ENCODE measurements at regions not wholly inside any gene's neighbourhood (a gene's known extent, or its start where the extent isn't known, plus 50 kb on each side); places are given as distances from the start of the nearest gene placed in this dataset.

DNA sequence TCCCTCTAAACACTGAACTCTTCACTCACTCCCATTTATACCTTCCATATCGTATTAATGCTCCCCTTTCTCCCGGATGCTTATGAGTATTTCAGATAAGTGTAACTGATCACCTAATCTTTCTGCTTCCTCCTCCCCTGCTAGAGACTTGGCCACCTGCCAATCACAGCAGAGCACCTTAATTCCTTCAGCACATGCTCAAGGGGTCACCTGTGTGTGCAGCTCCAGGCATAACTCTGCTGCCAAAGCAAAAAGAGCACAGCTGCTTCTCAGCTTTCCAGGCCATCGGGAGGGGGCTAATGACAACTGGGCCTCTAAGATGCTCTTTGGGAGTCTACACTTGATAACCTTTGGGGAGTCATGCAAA, 106.9 kb upstream of the DYRK2 start:
- TF ChIP-seq ZC3H4 (CRISPR knock-in tag; IDR thresholded peaks at IDR 0.05; ENCODE audit: borderline replicate concordance), result no peak
- TF ChIP-seq, protein P1, sequence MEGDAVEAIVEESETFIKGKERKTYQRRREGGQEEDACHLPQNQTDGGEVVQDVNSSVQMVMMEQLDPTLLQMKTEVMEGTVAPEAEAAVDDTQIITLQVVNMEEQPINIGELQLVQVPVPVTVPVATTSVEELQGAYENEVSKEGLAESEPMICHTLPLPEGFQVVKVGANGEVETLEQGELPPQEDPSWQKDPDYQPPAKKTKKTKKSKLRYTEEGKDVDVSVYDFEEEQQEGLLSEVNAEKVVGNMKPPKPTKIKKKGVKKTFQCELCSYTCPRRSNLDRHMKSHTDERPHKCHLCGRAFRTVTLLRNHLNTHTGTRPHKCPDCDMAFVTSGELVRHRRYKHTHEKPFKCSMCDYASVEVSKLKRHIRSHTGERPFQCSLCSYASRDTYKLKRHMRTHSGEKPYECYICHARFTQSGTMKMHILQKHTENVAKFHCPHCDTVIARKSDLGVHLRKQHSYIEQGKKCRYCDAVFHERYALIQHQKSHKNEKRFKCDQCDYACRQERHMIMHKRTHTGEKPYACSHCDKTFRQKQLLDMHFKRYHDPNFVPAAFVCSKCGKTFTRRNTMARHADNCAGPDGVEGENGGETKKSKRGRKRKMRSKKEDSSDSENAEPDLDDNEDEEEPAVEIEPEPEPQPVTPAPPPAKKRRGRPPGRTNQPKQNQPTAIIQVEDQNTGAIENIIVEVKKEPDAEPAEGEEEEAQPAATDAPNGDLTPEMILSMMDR (IDR thresholded peaks at IDR 0.05 in 2 of 3, conservative IDR thresholded peaks at IDR 0.05 in 1 of 3; ENCODE audit: insufficient read depth in 2 of 3, low read depth in 1 of 3, low read length in 3 of 3), result no peak
- TF ChIP-seq BHLHE40 (IDR thresholded peaks at IDR 0.05; ENCODE audit: low read length), result no peak
- no peak for TF ChIP-seq NFXL1 (CRISPR knock-in tag; IDR thresholded peaks at IDR 0.05)
- TF ChIP-seq, protein P2, sequence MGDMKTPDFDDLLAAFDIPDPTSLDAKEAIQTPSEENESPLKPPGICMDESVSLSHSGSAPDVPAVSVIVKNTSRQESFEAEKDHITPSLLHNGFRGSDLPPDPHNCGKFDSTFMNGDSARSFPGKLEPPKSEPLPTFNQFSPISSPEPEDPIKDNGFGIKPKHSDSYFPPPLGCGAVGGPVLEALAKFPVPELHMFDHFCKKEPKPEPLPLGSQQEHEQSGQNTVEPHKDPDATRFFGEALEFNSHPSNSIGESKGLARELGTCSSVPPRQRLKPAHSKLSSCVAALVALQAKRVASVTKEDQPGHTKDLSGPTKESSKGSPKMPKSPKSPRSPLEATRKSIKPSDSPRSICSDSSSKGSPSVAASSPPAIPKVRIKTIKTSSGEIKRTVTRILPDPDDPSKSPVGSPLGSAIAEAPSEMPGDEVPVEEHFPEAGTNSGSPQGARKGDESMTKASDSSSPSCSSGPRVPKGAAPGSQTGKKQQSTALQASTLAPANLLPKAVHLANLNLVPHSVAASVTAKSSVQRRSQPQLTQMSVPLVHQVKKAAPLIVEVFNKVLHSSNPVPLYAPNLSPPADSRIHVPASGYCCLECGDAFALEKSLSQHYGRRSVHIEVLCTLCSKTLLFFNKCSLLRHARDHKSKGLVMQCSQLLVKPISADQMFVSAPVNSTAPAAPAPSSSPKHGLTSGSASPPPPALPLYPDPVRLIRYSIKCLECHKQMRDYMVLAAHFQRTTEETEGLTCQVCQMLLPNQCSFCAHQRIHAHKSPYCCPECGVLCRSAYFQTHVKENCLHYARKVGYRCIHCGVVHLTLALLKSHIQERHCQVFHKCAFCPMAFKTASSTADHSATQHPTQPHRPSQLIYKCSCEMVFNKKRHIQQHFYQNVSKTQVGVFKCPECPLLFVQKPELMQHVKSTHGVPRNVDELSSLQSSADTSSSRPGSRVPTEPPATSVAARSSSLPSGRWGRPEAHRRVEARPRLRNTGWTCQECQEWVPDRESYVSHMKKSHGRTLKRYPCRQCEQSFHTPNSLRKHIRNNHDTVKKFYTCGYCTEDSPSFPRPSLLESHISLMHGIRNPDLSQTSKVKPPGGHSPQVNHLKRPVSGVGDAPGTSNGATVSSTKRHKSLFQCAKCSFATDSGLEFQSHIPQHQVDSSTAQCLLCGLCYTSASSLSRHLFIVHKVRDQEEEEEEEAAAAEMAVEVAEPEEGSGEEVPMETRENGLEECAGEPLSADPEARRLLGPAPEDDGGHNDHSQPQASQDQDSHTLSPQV (IDR thresholded peaks at IDR 0.05), result no peak
- no peak for TF ChIP-seq ZZZ3 (IDR thresholded peaks at IDR 0.05)

Data from K562 (cell line).